ENCODE measurements at regions not wholly inside any gene's neighbourhood (a gene's known extent, or its start where the extent isn't known, plus 50 kb on each side); places are given as distances from the start of the nearest gene placed in this dataset.

DNA sequence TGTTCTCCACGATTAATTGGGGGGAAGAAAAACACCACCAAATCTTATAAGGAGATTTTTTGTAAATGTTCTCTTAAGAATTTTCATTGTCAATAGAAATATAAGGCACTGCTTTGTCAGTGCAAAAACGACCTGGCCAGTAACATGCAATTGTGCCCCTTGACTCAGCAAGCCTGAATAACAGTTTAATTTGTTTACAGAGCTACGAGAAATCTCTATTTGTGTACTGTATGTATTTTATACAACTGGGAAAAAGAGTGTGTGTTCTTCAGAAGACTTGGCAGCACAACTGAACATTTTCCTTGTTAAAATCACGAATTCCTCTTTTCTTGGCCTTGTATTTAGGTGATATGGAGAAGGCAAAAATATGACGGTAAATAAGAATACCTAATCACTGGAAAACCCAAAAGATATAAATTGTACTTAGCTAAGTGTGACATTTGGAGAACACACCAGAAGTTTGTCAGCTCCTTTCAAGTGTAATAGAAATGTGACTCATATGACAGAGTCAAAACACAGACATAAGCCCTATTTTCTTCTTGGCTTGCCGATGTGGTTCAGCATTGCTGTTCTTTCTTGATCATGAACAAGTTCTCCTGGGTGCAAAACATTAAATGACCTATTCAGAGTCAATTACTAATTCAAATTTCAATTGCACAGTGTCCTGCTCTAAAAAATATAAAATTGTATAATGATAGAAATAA lies 945.0 kb upstream of the INTU start:
- Histone ChIP-seq H3K27ac (ENCODE audit: low read length) (no peak overlapping the region), H3K79me2 (ENCODE audit: low read length) (no peaks in the 10 kb centered on the region), H3K4me1 (ENCODE audit: low read length) (no peaks in the 10 kb centered on the region), H3K4me3 (ENCODE audit: low read length) (no peak overlapping the region), H3K4me2 (ENCODE audit: low read length) (no peak overlapping the region), H3K36me3 (replicated peaks; ENCODE audit: low read depth, low read length) (no peaks in the 10 kb centered on the region), H2AFZ (ENCODE audit: low read depth, low read length) (peak overlapping the region; percentile 61; the same call in 1 of the 2 replicates), H3K9me3 (ENCODE audit: insufficient read depth, low read length) (no peaks in the 10 kb centered on the region), H3K27me3 (ENCODE audit: low read depth, low read length) (no peaks in the 10 kb centered on the region), H4K20me1 (ENCODE audit: insufficient read depth, low read length) (no peaks in the 10 kb centered on the region), H3K9ac (ENCODE audit: low read length) (no peak overlapping the region)
- no peak for TF ChIP-seq EZH2phosphoT487 (IDR thresholded peaks at IDR 0.05; ENCODE audit: low read depth)
- TF ChIP-seq, protein P1, sequence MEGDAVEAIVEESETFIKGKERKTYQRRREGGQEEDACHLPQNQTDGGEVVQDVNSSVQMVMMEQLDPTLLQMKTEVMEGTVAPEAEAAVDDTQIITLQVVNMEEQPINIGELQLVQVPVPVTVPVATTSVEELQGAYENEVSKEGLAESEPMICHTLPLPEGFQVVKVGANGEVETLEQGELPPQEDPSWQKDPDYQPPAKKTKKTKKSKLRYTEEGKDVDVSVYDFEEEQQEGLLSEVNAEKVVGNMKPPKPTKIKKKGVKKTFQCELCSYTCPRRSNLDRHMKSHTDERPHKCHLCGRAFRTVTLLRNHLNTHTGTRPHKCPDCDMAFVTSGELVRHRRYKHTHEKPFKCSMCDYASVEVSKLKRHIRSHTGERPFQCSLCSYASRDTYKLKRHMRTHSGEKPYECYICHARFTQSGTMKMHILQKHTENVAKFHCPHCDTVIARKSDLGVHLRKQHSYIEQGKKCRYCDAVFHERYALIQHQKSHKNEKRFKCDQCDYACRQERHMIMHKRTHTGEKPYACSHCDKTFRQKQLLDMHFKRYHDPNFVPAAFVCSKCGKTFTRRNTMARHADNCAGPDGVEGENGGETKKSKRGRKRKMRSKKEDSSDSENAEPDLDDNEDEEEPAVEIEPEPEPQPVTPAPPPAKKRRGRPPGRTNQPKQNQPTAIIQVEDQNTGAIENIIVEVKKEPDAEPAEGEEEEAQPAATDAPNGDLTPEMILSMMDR (IDR thresholded peaks at IDR 0.05; ENCODE audit: low read depth, low read length) = no peak

DNA sequence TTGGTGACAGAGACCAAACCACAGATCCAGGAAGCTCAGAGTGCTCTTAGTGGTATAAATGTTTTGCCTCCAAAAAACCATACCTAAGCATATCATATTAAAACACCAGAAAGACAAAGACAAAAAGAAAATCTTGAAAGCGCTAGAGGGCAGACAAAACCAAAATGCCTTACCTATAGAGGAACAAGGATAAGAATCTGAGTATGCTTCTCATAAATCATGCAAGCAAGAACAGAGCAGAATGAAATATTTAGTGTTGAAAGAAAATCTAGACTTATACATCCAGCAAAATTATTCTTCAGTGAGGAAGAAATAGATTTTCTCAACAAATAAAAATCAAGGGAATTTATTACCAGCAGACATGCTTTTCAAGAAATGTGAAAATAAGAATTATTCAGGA lies 941.0 kb upstream of the INTU start:
- Histone ChIP-seq H3K4me2 (ENCODE audit: low read length) (no peak overlapping the region), H3K4me3 (ENCODE audit: low read length) (no peak overlapping the region), H2AFZ (ENCODE audit: low read depth, low read length) (no peak overlapping the region), H3K36me3 (replicated peaks; ENCODE audit: low read depth, low read length) (no peaks in the 10 kb centered on the region), H3K9ac (ENCODE audit: low read length) (no peak overlapping the region), H3K27me3 (ENCODE audit: low read depth, low read length) (no peaks in the 10 kb centered on the region), H3K27ac (ENCODE audit: low read length) (no peak overlapping the region), H3K4me1 (ENCODE audit: low read length) (no peaks in the 10 kb centered on the region), H3K79me2 (ENCODE audit: low read length) (no peaks in the 10 kb centered on the region), H4K20me1 (ENCODE audit: insufficient read depth, low read length) (no peaks in the 10 kb centered on the region), H3K9me3 (ENCODE audit: insufficient read depth, low read length) (no peaks in the 10 kb centered on the region)
- no peak for TF ChIP-seq EZH2phosphoT487 (IDR thresholded peaks at IDR 0.05; ENCODE audit: low read depth)
- TF ChIP-seq, protein P1 (IDR thresholded peaks at IDR 0.05; ENCODE audit: low read depth, low read length) = no peak

DNA sequence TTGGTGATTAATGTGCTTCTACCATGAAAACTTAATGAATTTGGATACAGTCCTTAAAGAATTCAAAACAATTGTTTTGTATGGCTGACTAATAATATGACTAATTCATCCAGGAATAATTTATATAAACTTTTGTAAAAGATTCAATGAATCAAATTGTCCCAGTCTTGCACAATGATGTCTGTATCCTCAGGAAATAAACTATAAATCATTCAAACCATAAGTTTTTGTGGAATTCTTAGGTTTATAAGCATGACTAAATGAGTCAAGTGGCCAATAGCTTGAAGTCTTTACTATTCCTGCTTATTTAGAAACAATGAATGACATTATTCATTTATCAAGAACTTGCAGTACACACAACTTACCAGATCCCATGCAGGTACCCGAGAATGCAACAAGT lies 935.0 kb upstream of the INTU start:
- H3K4me3 ChIP-seq (ENCODE audit: low read length) = no peak overlapping the region
- TF ChIP-seq, protein P1 (IDR thresholded peaks at IDR 0.05; ENCODE audit: low read depth, low read length) = no peak
- TF ChIP-seq EZH2phosphoT487 (IDR thresholded peaks at IDR 0.05; ENCODE audit: low read depth) = no peak
- H3K9ac ChIP-seq (ENCODE audit: low read length) = no peak overlapping the region
- no peaks in the 10 kb centered on the region for H3K79me2 ChIP-seq (ENCODE audit: low read length)
- no peaks in the 10 kb centered on the region for H3K9me3 ChIP-seq (ENCODE audit: insufficient read depth, low read length)
- no peaks in the 10 kb centered on the region for H3K4me1 ChIP-seq (ENCODE audit: low read length)
- H2AFZ ChIP-seq (ENCODE audit: low read depth, low read length) = no peak overlapping the region
- no peaks in the 10 kb centered on the region for H3K27me3 ChIP-seq (ENCODE audit: low read depth, low read length)
- H3K4me2 ChIP-seq (ENCODE audit: low read length) = no peak overlapping the region
- no peak overlapping the region for H3K27ac ChIP-seq (ENCODE audit: low read length)
- H4K20me1 ChIP-seq (ENCODE audit: insufficient read depth, low read length) = no peaks in the 10 kb centered on the region
- no peaks in the 10 kb centered on the region for H3K36me3 ChIP-seq (replicated peaks; ENCODE audit: low read depth, low read length)

- H3K4me3 ChIP-seq (ENCODE audit: low read length) = no peak overlapping the region
- H3K9ac ChIP-seq (ENCODE audit: low read length) = no peak overlapping the region
- no peak overlapping the region for H3K4me2 ChIP-seq (ENCODE audit: low read length)
- H3K9me3 ChIP-seq (ENCODE audit: insufficient read depth, low read length) = no peaks in the 10 kb centered on the region
- H4K20me1 ChIP-seq (ENCODE audit: insufficient read depth, low read length) = no peaks in the 10 kb centered on the region
- no peaks in the 10 kb centered on the region for H3K36me3 ChIP-seq (replicated peaks; ENCODE audit: low read depth, low read length)
- no peaks in the 10 kb centered on the region for H3K27me3 ChIP-seq (ENCODE audit: low read depth, low read length)
- no peak overlapping the region for H2AFZ ChIP-seq (ENCODE audit: low read depth, low read length)
- no peak overlapping the region for H3K27ac ChIP-seq (ENCODE audit: low read length)
- no peak for TF ChIP-seq EZH2phosphoT487 (IDR thresholded peaks at IDR 0.05; ENCODE audit: low read depth)
- TF ChIP-seq, protein P1 (IDR thresholded peaks at IDR 0.05; ENCODE audit: low read depth, low read length) = no peak
- no peaks in the 10 kb centered on the region for H3K79me2 ChIP-seq (ENCODE audit: low read length)
- no peaks in the 10 kb centered on the region for H3K4me1 ChIP-seq (ENCODE audit: low read length)
Observed at GRCh38 chr4:126698224-126698623, 934.5 kb upstream of the INTU start.
